DND-41 (cell line): ENCODE measurements at regions not wholly inside any gene's neighbourhood (a gene's known extent, or its start where the extent isn't known, plus 50 kb on each side); places are given as distances from the start of the nearest gene placed in this dataset.

ENCODE experiments used
- ATAC-seq: fragments of 200-7000 bp; cut with Tn5 transposase; 3 replicates; pipeline ENCODE4 v1.9.1; 2021; ENCODE audit warnings: low read depth; ENCODE audit not compliant: insufficient read depth
- DNase-seq: peaks from one replicate; pipeline ENCODE4 v3.0.0-alpha.2; 2020
- H2AFZ ChIP-seq: 2 replicates; pipeline ENCODE4 v1.6.0; 2012; ENCODE audit warnings: low read depth, low read length
- H3K27ac ChIP-seq: 2 replicates; pipeline ENCODE4 v1.5.1; 2012; ENCODE audit warnings: low read length, inconsistent platforms
- H3K27me3 ChIP-seq: fragments of 200-600 bp; sonication (generic); 2 replicates; pipeline ENCODE4 v1.6.0; 2012; ENCODE audit warnings: low read length, mild to moderate bottlenecking, inconsistent platforms; ENCODE audit not compliant: insufficient read depth, poor library complexity
- H3K36me3 ChIP-seq: 2 replicates; pipeline ENCODE4 v1.5.1; 2012; ENCODE audit warnings: low read length, inconsistent platforms; ENCODE audit not compliant: insufficient read depth
- H3K4me1 ChIP-seq: 2 replicates; pipeline ENCODE4 v1.5.1; 2012; ENCODE audit warnings: mild to moderate bottlenecking, low read length; ENCODE audit not compliant: insufficient read depth
- H3K4me2 ChIP-seq: 2 replicates; pipeline ENCODE4 v1.6.0; 2012; ENCODE audit warnings: mild to moderate bottlenecking, moderate library complexity, low read length, inconsistent platforms; ENCODE audit not compliant: insufficient read depth
- H3K4me3 ChIP-seq, 2 experiments: fragments of 200-600 bp in 1 of 2; shearing (Covaris generic) in 1 of 2; 2 replicates each; pipeline ENCODE4 v1.5.1; 2012 to 2016; ENCODE audit warnings: inconsistent platforms in 2 of 2, low read length in 2 of 2, mild to moderate bottlenecking in 2 of 2, low read depth in 1 of 2, moderate library complexity in 1 of 2
- H3K79me2 ChIP-seq: 2 replicates; pipeline ENCODE4 v1.6.0; 2012; ENCODE audit warnings: low read length, inconsistent platforms; ENCODE audit not compliant: insufficient read depth
- H3K9ac ChIP-seq: 2 replicates; pipeline ENCODE4 v1.6.0; 2012; ENCODE audit warnings: low read depth, mild to moderate bottlenecking, inconsistent platforms, low read length, moderate library complexity
- H3K9me3 ChIP-seq: 2 replicates; pipeline ENCODE4 v1.5.1; 2012; ENCODE audit warnings: low read length, moderate library complexity, mild to moderate bottlenecking, inconsistent platforms; ENCODE audit not compliant: insufficient read depth, severe bottlenecking
- H4K20me1 ChIP-seq: 2 replicates; pipeline ENCODE4 v1.6.0; 2012; ENCODE audit warnings: low read length; ENCODE audit not compliant: insufficient read depth
- EZH2 ChIP-seq: IDR thresholded peaks from 3 replicates; pipeline ENCODE4 v1.6.1; 2012; ENCODE audit warnings: borderline replicate concordance, low read depth, mild to moderate bottlenecking, moderate library complexity, low read length, inconsistent platforms; ENCODE audit not compliant: severe bottlenecking
- TF ChIP-seq, protein P1 (sequence below): IDR thresholded peaks from 2 replicates; pipeline ENCODE4 v1.5.1; 2012; ENCODE audit warnings: borderline replicate concordance, low read length, moderate library complexity, mild to moderate bottlenecking; ENCODE audit not compliant: poor library complexity, severe bottlenecking; ENCODE audit errors: extremely low read depth

DNA sequence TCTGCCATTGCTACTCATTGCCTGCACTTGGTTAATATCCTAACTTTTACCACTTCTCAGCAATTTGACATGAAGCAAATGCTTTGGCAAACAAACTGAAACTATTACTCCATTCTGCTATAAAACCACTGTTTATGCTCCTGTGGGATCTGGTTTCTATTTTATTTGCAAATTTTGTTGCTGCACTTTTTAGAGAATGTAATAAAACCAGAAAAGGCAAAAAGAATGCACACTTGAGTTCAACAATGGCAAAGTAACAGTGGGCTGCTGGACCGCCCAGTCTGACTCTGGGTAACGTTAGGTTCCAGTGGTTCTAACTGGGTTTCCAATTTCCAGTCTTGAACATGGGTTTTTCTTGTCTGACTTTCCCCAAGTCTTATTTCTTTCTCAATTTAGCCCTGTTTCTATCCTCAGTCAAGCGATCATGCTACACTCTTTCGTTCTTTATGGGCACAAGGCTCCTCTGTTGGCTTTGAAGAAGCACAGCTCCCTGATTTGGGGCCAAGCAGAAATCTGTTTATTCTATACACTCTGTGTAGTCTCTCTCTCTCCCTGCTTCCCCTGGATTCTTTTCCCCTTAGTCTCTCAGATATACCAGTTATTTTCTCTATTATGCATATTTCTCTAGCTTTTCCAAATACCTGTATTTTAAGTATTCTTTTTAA lies 129.2 kb upstream of the FAM3C start:
- no peak overlapping the region for H3K27ac ChIP-seq
- no peak overlapping the region for H3K9ac ChIP-seq
- no peak overlapping the region for H2AFZ ChIP-seq
- H3K4me2 ChIP-seq = no peak overlapping the region
- H3K27me3 ChIP-seq = peaks cover 9% of the 10 kb centered on the region
- no peaks in the 10 kb centered on the region for H3K4me1 ChIP-seq
- no peaks in the 10 kb centered on the region for H4K20me1 ChIP-seq
- TF ChIP-seq, protein P1, sequence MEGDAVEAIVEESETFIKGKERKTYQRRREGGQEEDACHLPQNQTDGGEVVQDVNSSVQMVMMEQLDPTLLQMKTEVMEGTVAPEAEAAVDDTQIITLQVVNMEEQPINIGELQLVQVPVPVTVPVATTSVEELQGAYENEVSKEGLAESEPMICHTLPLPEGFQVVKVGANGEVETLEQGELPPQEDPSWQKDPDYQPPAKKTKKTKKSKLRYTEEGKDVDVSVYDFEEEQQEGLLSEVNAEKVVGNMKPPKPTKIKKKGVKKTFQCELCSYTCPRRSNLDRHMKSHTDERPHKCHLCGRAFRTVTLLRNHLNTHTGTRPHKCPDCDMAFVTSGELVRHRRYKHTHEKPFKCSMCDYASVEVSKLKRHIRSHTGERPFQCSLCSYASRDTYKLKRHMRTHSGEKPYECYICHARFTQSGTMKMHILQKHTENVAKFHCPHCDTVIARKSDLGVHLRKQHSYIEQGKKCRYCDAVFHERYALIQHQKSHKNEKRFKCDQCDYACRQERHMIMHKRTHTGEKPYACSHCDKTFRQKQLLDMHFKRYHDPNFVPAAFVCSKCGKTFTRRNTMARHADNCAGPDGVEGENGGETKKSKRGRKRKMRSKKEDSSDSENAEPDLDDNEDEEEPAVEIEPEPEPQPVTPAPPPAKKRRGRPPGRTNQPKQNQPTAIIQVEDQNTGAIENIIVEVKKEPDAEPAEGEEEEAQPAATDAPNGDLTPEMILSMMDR = no peak
- no peak for TF ChIP-seq EZH2
- ATAC-seq (no peak), DNase-seq (no peak)
- no peaks in the 10 kb centered on the region for H3K79me2 ChIP-seq
- no peaks in the 10 kb centered on the region for H3K9me3 ChIP-seq
- no peak overlapping the region for H3K4me3 ChIP-seq
- H3K36me3 ChIP-seq = no peaks in the 10 kb centered on the region

DNA sequence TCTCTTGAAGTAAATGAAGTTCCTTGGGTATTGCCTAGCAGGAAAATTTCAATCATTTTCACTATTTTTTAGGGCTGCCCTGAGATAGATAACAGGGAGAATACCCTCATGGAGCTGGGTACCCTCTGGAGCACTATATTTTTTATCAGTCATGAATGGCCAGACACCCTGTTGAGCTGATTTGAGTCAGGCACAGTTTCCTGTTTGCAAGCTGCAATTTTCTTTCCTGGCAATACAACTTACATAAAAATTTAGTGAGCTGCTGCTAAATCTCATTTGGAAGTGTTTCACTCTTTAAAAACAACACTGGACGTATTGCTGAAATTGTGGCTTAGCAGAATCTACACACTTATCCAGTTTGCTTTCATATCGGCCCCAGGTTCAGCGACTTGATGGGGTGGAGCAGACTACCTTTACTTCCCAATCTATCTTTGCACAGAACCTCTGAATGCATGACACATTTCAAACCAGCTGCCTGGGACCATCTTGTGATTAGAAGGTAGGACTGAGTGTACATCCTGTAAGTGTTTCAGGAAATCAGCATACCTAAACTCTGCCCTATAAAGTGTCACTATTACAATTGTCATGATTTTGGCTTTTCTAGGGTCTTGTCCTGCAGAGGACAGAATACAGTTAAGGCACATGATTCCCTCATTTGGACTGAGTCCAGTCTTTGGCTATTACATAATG lies 125.7 kb upstream of the FAM3C start:
- no peaks in the 10 kb centered on the region for H3K9me3 ChIP-seq
- ATAC-seq (no peak), DNase-seq (no peak)
- no peaks in the 10 kb centered on the region for H3K36me3 ChIP-seq
- H3K4me2 ChIP-seq = no peak overlapping the region
- H3K27ac ChIP-seq = no peak overlapping the region
- no peak for TF ChIP-seq EZH2
- TF ChIP-seq, protein P1 = no peak
- no peak overlapping the region for H3K4me3 ChIP-seq
- peaks cover 3% of the 10 kb centered on the region for H3K27me3 ChIP-seq
- H3K9ac ChIP-seq = no peak overlapping the region
- H2AFZ ChIP-seq = no peak overlapping the region
- H3K4me1 ChIP-seq = no peaks in the 10 kb centered on the region
- no peaks in the 10 kb centered on the region for H3K79me2 ChIP-seq
- H4K20me1 ChIP-seq = no peaks in the 10 kb centered on the region

DNA sequence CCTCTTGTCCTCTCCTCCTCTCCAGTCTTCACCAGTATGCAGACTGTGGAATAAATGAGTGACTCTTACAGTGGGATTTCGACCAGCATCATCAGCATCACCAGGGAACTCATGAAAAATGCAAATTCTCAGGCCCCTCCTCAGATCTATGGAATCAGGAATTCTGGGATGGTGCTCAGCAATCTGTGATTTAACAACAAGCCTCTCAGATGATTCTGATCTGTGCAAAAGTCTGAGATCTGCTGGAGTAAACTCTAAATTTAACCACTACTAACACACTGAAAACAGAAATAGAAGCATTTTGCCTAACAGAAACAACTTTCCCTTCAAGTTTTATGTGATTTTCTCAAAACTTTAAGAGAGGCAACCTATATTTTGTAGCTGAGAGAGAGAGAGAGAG lies 124.8 kb upstream of the FAM3C start:
- H3K36me3 ChIP-seq = no peaks in the 10 kb centered on the region
- H2AFZ ChIP-seq = no peak overlapping the region
- H4K20me1 ChIP-seq = no peaks in the 10 kb centered on the region
- DNase-seq (no peak), ATAC-seq (no peak)
- H3K27me3 ChIP-seq = peaks cover 3% of the 10 kb centered on the region
- no peak overlapping the region for H3K27ac ChIP-seq
- no peaks in the 10 kb centered on the region for H3K79me2 ChIP-seq
- no peak overlapping the region for H3K4me3 ChIP-seq
- no peaks in the 10 kb centered on the region for H3K9me3 ChIP-seq
- H3K4me2 ChIP-seq = no peak overlapping the region
- H3K9ac ChIP-seq = no peak overlapping the region
- no peaks in the 10 kb centered on the region for H3K4me1 ChIP-seq
- no peak for TF ChIP-seq EZH2
- TF ChIP-seq, protein P1 = no peak
